NCI-H526 treated with DMSO at 0.1 percent for 48 hours (cell line): ENCODE measurements at regions not wholly inside any gene's neighbourhood (a gene's known extent, or its start where the extent isn't known, plus 50 kb on each side); places are given as distances from the start of the nearest gene placed in this dataset.
"Not testable (repeated sequence)": the region's sequence is repeated elsewhere in the genome, so short reads cannot be mapped to it uniquely, and the experiment has no call there.

Source experiments
- DNase-seq: peaks from one replicate; lab custom pipeline; 2025; lab: John Stamatoyannopoulos, UW

- no peak for DNase-seq
These were observed 79.6 kb downstream of the INSIG1 start for GRCh38 chr7:155377071-155377837.

GRCh38 chr7:155377838-155378579, 79.9 kb upstream of the EN2 start:
- no peak for DNase-seq

GRCh38 chr7:155378580-155378934, 79.4 kb upstream of the EN2 start:
- no peak for DNase-seq

- no peak for DNase-seq
These were observed 78.7 kb upstream of the EN2 start for GRCh38 chr7:155378959-155379871.

GRCh38 chr7:155380221-155380861, 77.6 kb upstream of the EN2 start:
- DNase-seq = peak; percentile 91

- no peak for DNase-seq
These were observed 76.7 kb upstream of the EN2 start for GRCh38 chr7:155380976-155381851.

GRCh38 chr7:155381852-155382801, 75.8 kb upstream of the EN2 start:
- no peak for DNase-seq

GRCh38 chr7:155382802-155383171, 75.1 kb upstream of the EN2 start:
- no peak for DNase-seq

- no peak for DNase-seq
These were observed 74.0 kb upstream of the EN2 start for GRCh38 chr7:155383756-155384491.

- no peak for DNase-seq
These were observed 73.2 kb upstream of the EN2 start for GRCh38 chr7:155384751-155385150.

GRCh38 chr7:155385182-155385581, 72.7 kb upstream of the EN2 start:
- DNase-seq = not testable (repeated sequence)

GRCh38 chr7:155386608-155387007, 71.3 kb upstream of the EN2 start:
- no peak for DNase-seq

- no peak for DNase-seq
These were observed 70.8 kb upstream of the EN2 start for GRCh38 chr7:155387066-155387620.

- DNase-seq = no peak
These were observed 69.4 kb upstream of the EN2 start for GRCh38 chr7:155388561-155388960.

GRCh38 chr7:155391414-155391813, 66.5 kb upstream of the EN2 start:
- no peak for DNase-seq

GRCh38 chr7:155392726-155393570, 65.0 kb upstream of the EN2 start:
- no peak for DNase-seq

- no peak for DNase-seq
These were observed 63.5 kb upstream of the EN2 start for GRCh38 chr7:155394413-155394812.
